BJ (cell line): ENCODE measurements at regions not wholly inside any gene's neighbourhood (a gene's known extent, or its start where the extent isn't known, plus 50 kb on each side); places are given as distances from the start of the nearest gene placed in this dataset.

Experiments
- CTCF ChIA-PET: fragments of 350-600 bp; formaldehyde crosslinking; extraction: SDS; loops from one replicate; lab custom pipeline; 2021; ENCODE audit warnings: antibody characterized with exemption, inconsistent platforms; lab: Yijun Ruan, JAX
- POLR2A ChIA-PET: fragments of 300-600 bp; sonication (Branson Sonifier 250); formaldehyde crosslinking; extraction: SDS; loops from one replicate; lab custom pipeline; 2021; ENCODE audit warnings: antibody characterized with exemption; lab: Charles Lee
- DNase-seq: peaks from one replicate; pipeline ENCODE4 v3.0.0-alpha.2; 2011; ENCODE audit warnings: low read depth
- H3K27me3 ChIP-seq: 2 replicates; pipeline ENCODE4 v1.6.0; 2011; ENCODE audit warnings: low read length; ENCODE audit not compliant: control insufficient read depth, insufficient read depth
- H3K36me3 ChIP-seq: 2 replicates; pipeline ENCODE4 v1.5.1; 2011; ENCODE audit warnings: low read length; ENCODE audit not compliant: control insufficient read depth, insufficient read depth
- H3K4me3 ChIP-seq: 2 replicates; pipeline ENCODE4 v1.5.1; 2011; ENCODE audit warnings: low read depth, mild to moderate bottlenecking, control low read depth, low read length
- CTCF ChIP-seq: IDR thresholded peaks from 2 replicates; pipeline ENCODE4 v1.5.1; 2011; ENCODE audit warnings: low read depth, mild to moderate bottlenecking, control low read depth, inconsistent platforms, low read length, moderate library complexity; ENCODE audit not compliant: insufficient read depth

GRCh38 chr5:110851357-110851756, 112.5 kb downstream of the SLC25A46 start:
- Histone ChIP-seq H3K4me3 (no peak overlapping the region), H3K36me3 (no peaks in the 10 kb centered on the region), H3K27me3 (no peaks in the 10 kb centered on the region)
- DNase-seq = no peak
- POLR2A ChIA-PET = no interaction called here
- TF ChIP-seq CTCF = no peak
- CTCF ChIA-PET = interaction anchor here (0.7 kb wide), 1 partner anchor 7 kb away, joined by 3 read pairs; no protein-coding TSS in a partner anchor

GRCh38 chr5:110852053-110852452, 113.2 kb downstream of the SLC25A46 start:
- ChIA-PET POLR2A (no interaction called here), CTCF (interaction anchor here (0.6 kb wide), 1 partner anchor 1191 kb away, joined by 5 read pairs; no protein-coding TSS in a partner anchor)
- TF ChIP-seq CTCF = no peak
- no peak overlapping the region for H3K4me3 ChIP-seq
- H3K27me3 ChIP-seq = no peaks in the 10 kb centered on the region
- no peaks in the 10 kb centered on the region for H3K36me3 ChIP-seq
- no peak for DNase-seq

- no peak overlapping the region for H3K4me3 ChIP-seq
- DNase-seq = no peak
- H3K27me3 ChIP-seq = no peaks in the 10 kb centered on the region
- ChIA-PET CTCF (no interaction called here), POLR2A (no interaction called here)
- TF ChIP-seq CTCF = no peak
- no peaks in the 10 kb centered on the region for H3K36me3 ChIP-seq
These were observed 113.7 kb downstream of the SLC25A46 start for GRCh38 chr5:110852541-110852940.

- H3K4me3 ChIP-seq = no peak overlapping the region
- DNase-seq = no peak
- ChIA-PET POLR2A (no interaction called here), CTCF (interaction anchor here (0.7 kb wide), 2 partner anchors 49 to 1406 kb away, joined by 3 to 4 read pairs; no protein-coding TSS in a partner anchor)
- no peak for TF ChIP-seq CTCF
- no peaks in the 10 kb centered on the region for H3K27me3 ChIP-seq
- no peaks in the 10 kb centered on the region for H3K36me3 ChIP-seq
These were observed 114.5 kb downstream of the SLC25A46 start for GRCh38 chr5:110853267-110853666.

- H3K27me3 ChIP-seq = no peaks in the 10 kb centered on the region
- POLR2A ChIA-PET = no interaction called here
- no peak for TF ChIP-seq CTCF
- no peak for DNase-seq
- CTCF ChIA-PET = no interaction called here
- H3K4me3 ChIP-seq = no peak overlapping the region
- no peaks in the 10 kb centered on the region for H3K36me3 ChIP-seq
These were observed 115.4 kb downstream of the SLC25A46 start for GRCh38 chr5:110854200-110854599.
